H9 (cell line): ENCODE measurements at regions not wholly inside any gene's neighbourhood (a gene's known extent, or its start where the extent isn't known, plus 50 kb on each side); places are given as distances from the start of the nearest gene placed in this dataset.

Experiments used
- DNase-seq: peaks from one replicate; pipeline ENCODE4 v3.0.0-alpha.2; 2017
- H2AFZ ChIP-seq: one replicate; pipeline ENCODE4 v1.6.1; 2013; ENCODE audit warnings: mild to moderate bottlenecking, low read length, control low read depth, moderate library complexity
- H2AK5ac ChIP-seq: 2 replicates; pipeline ENCODE4 v1.6.1; 2013; ENCODE audit warnings: low read length, control low read depth, mixed read lengths; ENCODE audit not compliant: insufficient read length
- H2BK120ac ChIP-seq: one replicate; pipeline ENCODE4 v1.6.1; 2013; ENCODE audit warnings: low read depth, mild to moderate bottlenecking, low read length, control low read depth, inconsistent platforms; ENCODE audit not compliant: poor library complexity, severe bottlenecking
- H2BK12ac ChIP-seq: 2 replicates; pipeline ENCODE4 v1.6.1; 2013; ENCODE audit warnings: low read length, control low read depth, mixed read lengths, low read depth; ENCODE audit not compliant: insufficient read length
- H2BK15ac ChIP-seq: 2 replicates; pipeline ENCODE4 v1.6.1; 2013; ENCODE audit warnings: low read depth, low read length, control low read depth
- H2BK20ac ChIP-seq: one replicate; pipeline ENCODE4 v1.6.1; 2013; ENCODE audit warnings: low read depth, mild to moderate bottlenecking, low read length, control low read depth, inconsistent platforms; ENCODE audit not compliant: poor library complexity, severe bottlenecking
- H2BK5ac ChIP-seq: 2 replicates; pipeline ENCODE4 v1.6.1; 2013; ENCODE audit warnings: low read length, control low read depth, mixed read lengths; ENCODE audit not compliant: insufficient read length
- H3K14ac ChIP-seq: 2 replicates; pipeline ENCODE4 v1.6.1; 2013; ENCODE audit warnings: low read length, control low read depth; ENCODE audit not compliant: insufficient read depth
- H3K18ac ChIP-seq: 2 replicates; pipeline ENCODE4 v1.6.1; 2013; ENCODE audit warnings: low read depth, mild to moderate bottlenecking, mixed read lengths, low read length, control low read depth; ENCODE audit not compliant: insufficient read length
- H3K23ac ChIP-seq: 2 replicates; pipeline ENCODE4 v1.6.1; 2013; ENCODE audit warnings: low read length, control low read depth, mixed read lengths, low read depth; ENCODE audit not compliant: insufficient read length
- H3K23me2 ChIP-seq: 2 replicates; pipeline ENCODE4 v1.6.1; 2013; ENCODE audit warnings: low read depth, mild to moderate bottlenecking, mixed read lengths, low read length, control low read depth; ENCODE audit not compliant: insufficient read length, poor library complexity, severe bottlenecking
- H3K27ac ChIP-seq: 2 replicates; pipeline ENCODE4 v1.5.1; 2013; ENCODE audit warnings: low read length, control low read depth, mixed read lengths, low read depth; ENCODE audit not compliant: insufficient read length
- H3K27me3 ChIP-seq: 2 replicates; pipeline ENCODE4 v1.6.1; 2013; ENCODE audit warnings: low read length, control low read depth, inconsistent platforms; ENCODE audit not compliant: insufficient read depth
- H3K4ac ChIP-seq: 2 replicates; pipeline ENCODE4 v1.6.1; 2013; ENCODE audit warnings: low read depth, mild to moderate bottlenecking, control low read depth, inconsistent platforms, low read length, moderate library complexity
- H3K4me1 ChIP-seq: 2 replicates; pipeline ENCODE4 v1.6.1; 2013; ENCODE audit warnings: low read length, control low read depth, inconsistent platforms; ENCODE audit not compliant: insufficient read depth
- H3K4me2 ChIP-seq: 2 replicates; pipeline ENCODE4 v1.6.1; 2013; ENCODE audit warnings: low read length, control low read depth, mixed read lengths; ENCODE audit not compliant: insufficient read length, insufficient read depth
- H3K56ac ChIP-seq: 2 replicates; pipeline ENCODE4 v1.6.1; 2013; ENCODE audit warnings: low read depth, mild to moderate bottlenecking, mixed read lengths, low read length, control low read depth; ENCODE audit not compliant: insufficient read length
- H3K79me1 ChIP-seq: 2 replicates; pipeline ENCODE4 v1.6.1; 2013; ENCODE audit warnings: low read depth, mild to moderate bottlenecking, moderate library complexity, low read length, control low read depth, inconsistent platforms; ENCODE audit not compliant: insufficient read depth, poor library complexity, severe bottlenecking
- H3K79me2 ChIP-seq: 2 replicates; pipeline ENCODE4 v1.6.1; 2013; ENCODE audit warnings: low read length, control low read depth, inconsistent platforms; ENCODE audit not compliant: insufficient read depth
- H3K9ac ChIP-seq: 2 replicates; pipeline ENCODE4 v1.6.1; 2013; ENCODE audit warnings: low read length, control low read depth, mixed read lengths; ENCODE audit not compliant: insufficient read length; ENCODE audit errors: extremely low read depth
- H3K9me3 ChIP-seq: one replicate; pipeline ENCODE4 v1.6.1; 2013; ENCODE audit warnings: low read depth, low read length, inconsistent platforms; ENCODE audit not compliant: control insufficient read depth
- H3T11ph ChIP-seq: one replicate; pipeline ENCODE4 v1.6.1; 2013; ENCODE audit warnings: mild to moderate bottlenecking, low read length, control low read depth, inconsistent platforms
- H4K20me1 ChIP-seq: one replicate; pipeline ENCODE4 v1.6.1; 2013; ENCODE audit not compliant: control insufficient read depth, insufficient read length, insufficient read depth
- H4K5ac ChIP-seq: 2 replicates; pipeline ENCODE4 v1.6.1; 2013; ENCODE audit warnings: low read depth, mild to moderate bottlenecking, mixed read lengths, low read length, control low read depth; ENCODE audit not compliant: insufficient read length
- H4K8ac ChIP-seq: replicated peaks from 2 replicates; pipeline ENCODE4 v1.6.1; 2013; ENCODE audit warnings: low read length, control low read depth, mixed read lengths, low read depth; ENCODE audit not compliant: insufficient read length
- H4K91ac ChIP-seq: 2 replicates; pipeline ENCODE4 v1.6.1; 2013; ENCODE audit warnings: low read depth, mild to moderate bottlenecking, moderate library complexity, mixed read lengths, low read length, control low read depth; ENCODE audit not compliant: insufficient read length
- H3K27ac Mint-ChIP-seq, 3 experiments: 2 replicates in 2 of 3; 3 replicates in 1 of 3; pipeline ENCODE4 v1.8.0; 2020 to 2021; ENCODE audit warnings: mixed read lengths in 3 of 3, mild to moderate bottlenecking in 1 of 3, moderate library complexity in 1 of 3
- H3K27me3 Mint-ChIP-seq: 2 replicates; pipeline ENCODE4 v1.8.0; 2021; ENCODE audit warnings: low read depth, mild to moderate bottlenecking, moderate library complexity, mixed read lengths
- H3K36me3 Mint-ChIP-seq, 3 experiments: 2 replicates in 2 of 3; 3 replicates in 1 of 3; pipeline ENCODE4 v1.8.0; 2020 to 2021; ENCODE audit warnings: low read depth in 3 of 3, mixed read lengths in 3 of 3; ENCODE audit not compliant: insufficient read depth in 1 of 3
- H3K4me1 Mint-ChIP-seq, 2 experiments: 2 replicates each; pipeline ENCODE4 v1.8.0; 2020; ENCODE audit warnings: mixed read lengths in 2 of 2
- H3K4me3 Mint-ChIP-seq, 2 experiments: 2 replicates in 1 of 2; 3 replicates in 1 of 2; pipeline ENCODE4 v1.8.0; 2020 to 2021; ENCODE audit warnings: mild to moderate bottlenecking in 2 of 2, mixed read lengths in 2 of 2, moderate library complexity in 1 of 2
- H3K9me3 Mint-ChIP-seq, 2 experiments: 2 replicates in 1 of 2; 3 replicates in 1 of 2; pipeline ENCODE4 v1.8.0; 2020; ENCODE audit warnings: mild to moderate bottlenecking in 2 of 2, mixed read lengths in 2 of 2, moderate library complexity in 1 of 2
- WGBS: extraction: QIAGEN DNeasy Blood & Tissue Kit; methylation state at CpG from one replicate; pipeline ENCODE4 v1.1.7; 2013; ENCODE audit warnings: missing lambda C conversion rate, low lambda C conversion rate, mixed read lengths; ENCODE audit not compliant: insufficient read length; ENCODE audit errors: extremely low coverage; 5-methylcytosine and 5-hydroxymethylcytosine counted together
- TF ChIP-seq, protein P1 (sequence below): fragments of 200-600 bp; sonication (generic); conservative IDR thresholded peaks from 3 replicates; pipeline ENCODE4 v1.8.0; 2021; ENCODE audit warnings: antibody characterized with exemption, mild to moderate bottlenecking

DNA sequence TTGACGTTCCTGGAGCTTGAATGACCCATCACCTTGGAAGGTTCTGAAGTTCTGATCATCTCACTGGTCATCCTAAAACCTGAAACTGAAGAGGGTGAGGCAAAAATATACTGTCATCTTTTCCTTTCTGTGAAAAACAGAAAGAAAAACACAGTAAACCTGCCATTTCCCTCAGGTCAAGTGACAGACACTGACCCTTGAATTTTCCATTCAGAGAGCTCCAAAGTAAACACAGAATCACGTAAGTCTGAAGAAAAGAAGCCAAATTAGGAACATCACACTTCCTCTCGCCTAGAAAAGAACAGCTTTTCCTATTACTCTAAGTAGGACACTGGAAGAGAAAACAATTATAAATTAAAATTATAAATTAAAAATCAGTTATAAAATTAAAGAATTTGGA, 78.7 kb upstream of the TGFBR2 start:
- no peak overlapping the region for H2AFZ ChIP-seq

More for the DNA sequence above, 78.7 kb upstream of the TGFBR2 start:
- Mint-ChIP-seq H3K9me3 (peaks cover 0 to 2% of the 10 kb centered on the region in 2 experiments; a peak in 1 of 5 replicates), H3K36me3 (no peaks in the 10 kb centered on the region), H3K4me3 (no peak overlapping the region), H3K27me3 (no peaks in the 10 kb centered on the region), H3K4me1 (peaks cover 0 to 2% of the 10 kb centered on the region in 2 experiments; a peak in 3 of 4 replicates), H3K27ac (no peak overlapping the region)
- no peak overlapping the region for H3K9ac ChIP-seq
- no peak for DNase-seq
- no peak overlapping the region for H2BK20ac ChIP-seq
- H2BK12ac ChIP-seq: no peak overlapping the region
- no peak overlapping the region for H3K4ac ChIP-seq
- no peaks in the 10 kb centered on the region for H3K79me1 ChIP-seq
- H3K9me3 ChIP-seq: no peaks in the 10 kb centered on the region
- no CpG with 5 or more reads among the region's 3 CpGs for WGBS
- no peaks in the 10 kb centered on the region for H3K4me1 ChIP-seq
- H2BK5ac ChIP-seq: no peak overlapping the region
- no peak overlapping the region for H4K5ac ChIP-seq
- no peak overlapping the region for H3K14ac ChIP-seq
- no peak overlapping the region for H3T11ph ChIP-seq
- H3K27me3 ChIP-seq: no peaks in the 10 kb centered on the region
- H3K27ac ChIP-seq: no peak overlapping the region
- no peak overlapping the region for H3K23ac ChIP-seq
- TF ChIP-seq, protein P1, sequence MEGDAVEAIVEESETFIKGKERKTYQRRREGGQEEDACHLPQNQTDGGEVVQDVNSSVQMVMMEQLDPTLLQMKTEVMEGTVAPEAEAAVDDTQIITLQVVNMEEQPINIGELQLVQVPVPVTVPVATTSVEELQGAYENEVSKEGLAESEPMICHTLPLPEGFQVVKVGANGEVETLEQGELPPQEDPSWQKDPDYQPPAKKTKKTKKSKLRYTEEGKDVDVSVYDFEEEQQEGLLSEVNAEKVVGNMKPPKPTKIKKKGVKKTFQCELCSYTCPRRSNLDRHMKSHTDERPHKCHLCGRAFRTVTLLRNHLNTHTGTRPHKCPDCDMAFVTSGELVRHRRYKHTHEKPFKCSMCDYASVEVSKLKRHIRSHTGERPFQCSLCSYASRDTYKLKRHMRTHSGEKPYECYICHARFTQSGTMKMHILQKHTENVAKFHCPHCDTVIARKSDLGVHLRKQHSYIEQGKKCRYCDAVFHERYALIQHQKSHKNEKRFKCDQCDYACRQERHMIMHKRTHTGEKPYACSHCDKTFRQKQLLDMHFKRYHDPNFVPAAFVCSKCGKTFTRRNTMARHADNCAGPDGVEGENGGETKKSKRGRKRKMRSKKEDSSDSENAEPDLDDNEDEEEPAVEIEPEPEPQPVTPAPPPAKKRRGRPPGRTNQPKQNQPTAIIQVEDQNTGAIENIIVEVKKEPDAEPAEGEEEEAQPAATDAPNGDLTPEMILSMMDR: no peak
- H4K20me1 ChIP-seq: no peaks in the 10 kb centered on the region
- no peak overlapping the region for H2BK120ac ChIP-seq
- no peaks in the 10 kb centered on the region for H3K23me2 ChIP-seq
- H3K18ac ChIP-seq: no peak overlapping the region
- no peak overlapping the region for H2AK5ac ChIP-seq
- no peak overlapping the region for H4K8ac ChIP-seq
- H3K56ac ChIP-seq: no peak overlapping the region
- no peak overlapping the region for H3K4me2 ChIP-seq
- no peaks in the 10 kb centered on the region for H3K79me2 ChIP-seq
- no peak overlapping the region for H2BK15ac ChIP-seq
- H4K91ac ChIP-seq: no peak overlapping the region
